Panc1 (cell line): ENCODE measurements at regions not wholly inside any gene's neighbourhood (a gene's known extent, or its start where the extent isn't known, plus 50 kb on each side); places are given as distances from the start of the nearest gene placed in this dataset.

Experiments
- TCF7L2 ChIP-seq: IDR thresholded peaks from 2 replicates; pipeline ENCODE4 v1.6.1; 2011; ENCODE audit warnings: mild to moderate bottlenecking, low read depth, low read length, inconsistent platforms
- TF ChIP-seq, protein P1 (sequence below): fragments of 450-650 bp; IDR thresholded peaks from 2 replicates; pipeline ENCODE4 v1.5.1; 2017; ENCODE audit warnings: mild to moderate bottlenecking
- TF ChIP-seq, protein P2 (sequence below), 2 experiments: IDR thresholded peaks; 2 replicates each; pipeline ENCODE4 v1.6.1; 2011 to 2012; ENCODE audit warnings: low read depth in 2 of 2, control low read depth in 1 of 2, low read length in 1 of 2, mild to moderate bottlenecking in 1 of 2, moderate library complexity in 1 of 2; ENCODE audit not compliant: insufficient read depth in 1 of 2

DNA sequence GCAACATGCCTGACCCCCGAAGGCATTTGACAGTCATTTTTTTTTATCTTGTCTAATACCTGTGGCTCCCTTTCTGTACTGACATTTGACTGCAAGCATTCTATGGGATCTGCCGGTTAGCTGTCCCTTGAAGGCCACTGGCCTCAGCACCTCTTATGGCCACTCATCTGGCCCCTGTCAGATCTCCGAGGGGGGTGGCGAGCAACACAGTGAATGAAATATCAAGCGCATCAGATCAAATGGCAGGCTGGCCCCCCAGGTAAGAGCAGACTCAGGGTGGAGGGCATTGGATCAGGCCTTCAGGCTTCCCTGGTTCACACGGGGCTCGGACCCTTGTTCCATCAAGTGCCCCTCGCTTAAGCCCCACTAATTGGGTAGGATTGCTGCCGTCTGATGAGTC lies 199.6 kb upstream of the MKI67 start:
- TF ChIP-seq, protein P1, sequence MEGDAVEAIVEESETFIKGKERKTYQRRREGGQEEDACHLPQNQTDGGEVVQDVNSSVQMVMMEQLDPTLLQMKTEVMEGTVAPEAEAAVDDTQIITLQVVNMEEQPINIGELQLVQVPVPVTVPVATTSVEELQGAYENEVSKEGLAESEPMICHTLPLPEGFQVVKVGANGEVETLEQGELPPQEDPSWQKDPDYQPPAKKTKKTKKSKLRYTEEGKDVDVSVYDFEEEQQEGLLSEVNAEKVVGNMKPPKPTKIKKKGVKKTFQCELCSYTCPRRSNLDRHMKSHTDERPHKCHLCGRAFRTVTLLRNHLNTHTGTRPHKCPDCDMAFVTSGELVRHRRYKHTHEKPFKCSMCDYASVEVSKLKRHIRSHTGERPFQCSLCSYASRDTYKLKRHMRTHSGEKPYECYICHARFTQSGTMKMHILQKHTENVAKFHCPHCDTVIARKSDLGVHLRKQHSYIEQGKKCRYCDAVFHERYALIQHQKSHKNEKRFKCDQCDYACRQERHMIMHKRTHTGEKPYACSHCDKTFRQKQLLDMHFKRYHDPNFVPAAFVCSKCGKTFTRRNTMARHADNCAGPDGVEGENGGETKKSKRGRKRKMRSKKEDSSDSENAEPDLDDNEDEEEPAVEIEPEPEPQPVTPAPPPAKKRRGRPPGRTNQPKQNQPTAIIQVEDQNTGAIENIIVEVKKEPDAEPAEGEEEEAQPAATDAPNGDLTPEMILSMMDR, result no peak
- TF ChIP-seq, protein P2, sequence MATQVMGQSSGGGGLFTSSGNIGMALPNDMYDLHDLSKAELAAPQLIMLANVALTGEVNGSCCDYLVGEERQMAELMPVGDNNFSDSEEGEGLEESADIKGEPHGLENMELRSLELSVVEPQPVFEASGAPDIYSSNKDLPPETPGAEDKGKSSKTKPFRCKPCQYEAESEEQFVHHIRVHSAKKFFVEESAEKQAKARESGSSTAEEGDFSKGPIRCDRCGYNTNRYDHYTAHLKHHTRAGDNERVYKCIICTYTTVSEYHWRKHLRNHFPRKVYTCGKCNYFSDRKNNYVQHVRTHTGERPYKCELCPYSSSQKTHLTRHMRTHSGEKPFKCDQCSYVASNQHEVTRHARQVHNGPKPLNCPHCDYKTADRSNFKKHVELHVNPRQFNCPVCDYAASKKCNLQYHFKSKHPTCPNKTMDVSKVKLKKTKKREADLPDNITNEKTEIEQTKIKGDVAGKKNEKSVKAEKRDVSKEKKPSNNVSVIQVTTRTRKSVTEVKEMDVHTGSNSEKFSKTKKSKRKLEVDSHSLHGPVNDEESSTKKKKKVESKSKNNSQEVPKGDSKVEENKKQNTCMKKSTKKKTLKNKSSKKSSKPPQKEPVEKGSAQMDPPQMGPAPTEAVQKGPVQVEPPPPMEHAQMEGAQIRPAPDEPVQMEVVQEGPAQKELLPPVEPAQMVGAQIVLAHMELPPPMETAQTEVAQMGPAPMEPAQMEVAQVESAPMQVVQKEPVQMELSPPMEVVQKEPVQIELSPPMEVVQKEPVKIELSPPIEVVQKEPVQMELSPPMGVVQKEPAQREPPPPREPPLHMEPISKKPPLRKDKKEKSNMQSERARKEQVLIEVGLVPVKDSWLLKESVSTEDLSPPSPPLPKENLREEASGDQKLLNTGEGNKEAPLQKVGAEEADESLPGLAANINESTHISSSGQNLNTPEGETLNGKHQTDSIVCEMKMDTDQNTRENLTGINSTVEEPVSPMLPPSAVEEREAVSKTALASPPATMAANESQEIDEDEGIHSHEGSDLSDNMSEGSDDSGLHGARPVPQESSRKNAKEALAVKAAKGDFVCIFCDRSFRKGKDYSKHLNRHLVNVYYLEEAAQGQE (IDR thresholded peaks at IDR 0.05; ENCODE audit: insufficient read depth in 1 of 2, low read depth in 2 of 2, low read length in 1 of 2), result no peak
- TF ChIP-seq TCF7L2, result no peak
